ENCODE measurements at regions not wholly inside any gene's neighbourhood (a gene's known extent, or its start where the extent isn't known, plus 50 kb on each side); places are given as distances from the start of the nearest gene placed in this dataset.

DNA sequence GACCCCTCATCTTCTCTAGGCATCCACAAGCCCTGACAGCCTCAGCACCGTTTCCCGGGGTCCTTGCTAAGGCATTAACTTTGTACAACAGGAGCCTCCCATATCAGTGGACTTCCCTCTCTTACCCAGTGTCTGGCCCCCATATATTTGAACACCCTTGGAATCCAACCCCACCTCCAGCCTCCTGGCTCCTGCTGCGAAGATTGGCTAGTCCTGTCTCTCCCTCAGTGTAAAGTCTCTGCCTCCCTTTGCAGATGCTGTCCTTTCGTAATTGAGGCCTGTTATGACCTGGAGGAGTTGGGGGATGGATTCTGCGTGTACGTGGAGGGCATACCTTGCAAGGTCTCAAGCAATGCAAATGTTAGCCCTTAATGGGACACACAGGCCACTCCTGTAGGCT lies 413.7 kb downstream of the IRS2 start:
- TF ChIP-seq POLR2A (IDR thresholded peaks at IDR 0.05; ENCODE audit: low read depth, low read length) (no peak), FOS (IDR thresholded peaks at IDR 0.05; ENCODE audit: low read depth, low read length) (no peak), MAFK (IDR thresholded peaks at IDR 0.05; ENCODE audit: low read depth, low read length) (no peak), RFX5 (IDR thresholded peaks at IDR 0.05; ENCODE audit: low read depth, low read length) (no peak), CHD1 (IDR thresholded peaks at IDR 0.05; ENCODE audit: low read depth, low read length) (no peak), MXI1 (IDR thresholded peaks at IDR 0.05; ENCODE audit: borderline replicate concordance, low read depth, low read length) (no peak)
- CTCF ChIA-PET: no interaction called here

More for the DNA sequence above, 413.7 kb downstream of the IRS2 start:
- no peaks in the 10 kb centered on the region for H4K20me1 ChIP-seq (ENCODE audit: insufficient read depth, low read length)
- dilution Hi-C loops (cut with HindIII; ENCODE audit: low sequenced_read_pairs, unreplicated experiment) (no loop called here), intact Hi-C loops (cut with micrococcal nuclease) (no loop called here), in situ Hi-C loops (cut with MboI; ENCODE audit: low sequenced_read_pairs) (loop anchor here (25.0 kb wide), 1 partner anchor 740 kb away; no protein-coding TSS in a partner anchor)
- H2BK20ac ChIP-seq (ENCODE audit: low read depth, low read length): no peak overlapping the region
- no peaks in the 10 kb centered on the region for H3K79me1 ChIP-seq (ENCODE audit: low read depth in 1 of 2, low read length in 2 of 2)
- no peak overlapping the region for H3K4me3 ChIP-seq (ENCODE audit: insufficient read depth, low read depth, low read length)
- H3K27ac ChIP-seq (ENCODE audit: insufficient read depth, low read length): no peak overlapping the region
- no peak overlapping the region for H3K4me2 ChIP-seq (ENCODE audit: low read depth, low read length)
- POLR2A ChIA-PET (ENCODE audit: unreplicated experiment): no interaction called here
- no peak overlapping the region for H2AFZ ChIP-seq (replicated peaks; ENCODE audit: low read length, poor library complexity)
- H3K18ac ChIP-seq (ENCODE audit: low read depth, low read length): no peak overlapping the region
- no peaks in the 10 kb centered on the region for H3K4me1 ChIP-seq (ENCODE audit: control insufficient read depth, insufficient read depth, low read length)
- H3K23ac ChIP-seq (ENCODE audit: low read depth, low read length): no peak overlapping the region
- no peak overlapping the region for H2BK5ac ChIP-seq (ENCODE audit: low read depth, low read length, poor library complexity, severe bottlenecking)
- H4K91ac ChIP-seq (ENCODE audit: insufficient read depth, low read depth, low read length): no peak overlapping the region
- H4K8ac ChIP-seq (ENCODE audit: low read depth in 2 of 2, low read length in 2 of 2): no peak overlapping the region
- DNase-seq (no peak), ATAC-seq (ENCODE audit: low read depth) (no peak)
- H3K9ac ChIP-seq (ENCODE audit: low read depth, low read length): no peak overlapping the region
- no peaks in the 10 kb centered on the region; the same call in 1 of the 2 replicates for H3K27me3 ChIP-seq (ENCODE audit: control insufficient read depth, insufficient read depth, low read length)
- no peaks in the 10 kb centered on the region for H3K9me1 ChIP-seq (ENCODE audit: insufficient read depth, low read length)
- no peak overlapping the region for H3K14ac ChIP-seq (replicated peaks; ENCODE audit: low read depth, low read length)
- BruUV-seq (replicated peaks): no TSS peak
- H2BK15ac ChIP-seq (ENCODE audit: low read depth, low read length): no peak overlapping the region
- no peaks in the 10 kb centered on the region for H3K9me3 ChIP-seq (ENCODE audit: control insufficient read depth, insufficient read depth, low read length)
- no peak overlapping the region for H4K5ac ChIP-seq (ENCODE audit: low read depth, low read length)
- H3K36me3 ChIP-seq (ENCODE audit: control insufficient read depth, insufficient read depth, low read length): no peaks in the 10 kb centered on the region
- H2AK9ac ChIP-seq (replicated peaks; ENCODE audit: low read depth, low read length, poor library complexity): no peak overlapping the region
- no peak overlapping the region for H3K4ac ChIP-seq (ENCODE audit: low read depth, low read length)
- WGBS, 2 experiments (ENCODE audit: extremely low coverage in 2 of 2, insufficient read length in 1 of 2): 81% methylated on average over 3 of the region's 6 CpGs; no CpG with 5 or more reads in 1 of the 2 experiments
- no peak overlapping the region for H2BK120ac ChIP-seq (ENCODE audit: low read depth, low read length)
- no peak overlapping the region for H2AK5ac ChIP-seq (ENCODE audit: low read depth, low read length)
- H3K56ac ChIP-seq (ENCODE audit: extremely low read depth, insufficient read depth, low read length): no peak overlapping the region

Measured in IMR-90 (cell line).